HG03575 (cell line): ENCODE measurements at regions not wholly inside any gene's neighbourhood (a gene's known extent, or its start where the extent isn't known, plus 50 kb on each side); places are given as distances from the start of the nearest gene placed in this dataset.

Experiments used
- ATAC-seq: cut with Tn5 transposase; IDR thresholded peaks from one replicate; pipeline ENCODE4 v1.9.1; 2021; ENCODE audit not compliant: unreplicated experiment, insufficient number of reproducible peaks, low FRiP score; ENCODE audit errors: extremely low read depth

- no peak for ATAC-seq
Observed at GRCh38 chr7:45482451-45482850, 91.7 kb upstream of the ADCY1 start.

GRCh38 chr7:45484094-45484493 lies 90.1 kb upstream of the ADCY1 start:
- ATAC-seq, result no peak

GRCh38 chr7:45486575-45486974 lies 87.6 kb upstream of the ADCY1 start:
- ATAC-seq, result no peak

- no peak for ATAC-seq
Observed at GRCh38 chr7:45494885-45495284, 79.3 kb upstream of the ADCY1 start.

GRCh38 chr7:45495618-45496017 lies 78.5 kb upstream of the ADCY1 start:
- no peak for ATAC-seq

GRCh38 chr7:45500257-45500656 lies 73.9 kb upstream of the ADCY1 start:
- ATAC-seq, result no peak

- ATAC-seq, result no peak
Observed at GRCh38 chr7:45501791-45502190, 72.4 kb upstream of the ADCY1 start.

GRCh38 chr7:45506059-45506458 lies 68.1 kb upstream of the ADCY1 start:
- no peak for ATAC-seq

- no peak for ATAC-seq
Observed at GRCh38 chr7:45509222-45509621, 64.9 kb upstream of the ADCY1 start.

GRCh38 chr7:45511721-45512597 lies 62.2 kb upstream of the ADCY1 start:
- ATAC-seq, result no peak

GRCh38 chr7:45514944-45515343 lies 59.2 kb upstream of the ADCY1 start:
- ATAC-seq, result no peak

- no peak for ATAC-seq
Observed at GRCh38 chr7:45515346-45515745, 58.8 kb upstream of the ADCY1 start.
